Right lobe of liver (tissue), 6 donors: ENCODE measurements at regions not wholly inside any gene's neighbourhood (a gene's known extent, or its start where the extent isn't known, plus 50 kb on each side); places are given as distances from the start of the nearest gene placed in this dataset.

Experiments
- ATAC-seq, 4 donors: fragments of 200-7000 bp; cut with Tn5 transposase; one replicate each; pipeline ENCODE4 v1.9.1; 2020; ENCODE audit warnings: mild to moderate bottlenecking in 4 of 4, moderate library complexity in 4 of 4
- DNase-seq, 3 donors: peaks; one replicate each; pipeline ENCODE4 v3.0.0-alpha.2; 2020
- H3K27ac ChIP-seq, 3 donors: fragments of 200-600 bp; one replicate each; pipeline ENCODE4 v1.8.0; 2022
- H3K27me3 ChIP-seq, 2 donors: fragments of 200-600 bp; one replicate each; pipeline ENCODE4 v1.8.0; 2022
- H3K36me3 ChIP-seq, 4 donors: fragments of 200-600 bp; sonication (generic) in 1 of 4; one replicate each; pipeline versions ENCODE4 v1.5.1 to v1.8.0; 2017 to 2022; ENCODE audit warnings: control low read depth in 1 of 4
- H3K4me1 ChIP-seq, 4 donors: fragments of 200-600 bp; sonication (generic) in 1 of 4; one replicate each; pipeline versions ENCODE4 v1.5.1 to v1.8.0; 2017 to 2022; ENCODE audit warnings: control low read depth in 1 of 4
- H3K4me3 ChIP-seq, 3 donors: fragments of 200-600 bp; one replicate each; pipeline ENCODE4 v1.8.0; 2022
- H3K9me3 ChIP-seq, 4 donors: fragments of 200-600 bp; sonication (generic) in 1 of 4; one replicate each; pipeline versions ENCODE4 v1.5.1 to v1.8.0; 2017 to 2022; ENCODE audit warnings: control low read depth in 1 of 4
- CTCF ChIP-seq, 4 donors: fragments of 200-600 bp in 3 of 4; fragments of 450-650 bp in 1 of 4; IDR thresholded peaks; one replicate each; pipeline versions ENCODE4 v1.5.1 to v1.8.0; 2016 to 2022; ENCODE audit warnings: antibody characterized with exemption in 4 of 4, mild to moderate bottlenecking in 2 of 4
- POLR2A ChIP-seq: fragments of 450-650 bp; IDR thresholded peaks from one replicate; pipeline ENCODE4 v1.6.1; 2017; ENCODE audit warnings: antibody characterized with exemption, mild to moderate bottlenecking
- WGBS: methylation state at CpG from one replicate; pipeline ENCODE4 v1.1.6; 2018; ENCODE audit warnings: low coverage, low lambda C conversion rate; ENCODE audit not compliant: insufficient coverage; ENCODE audit errors: missing lambda C conversion rate; 5-methylcytosine and 5-hydroxymethylcytosine counted together
- intact Hi-C, 2 donors: fragments of 100-400 bp; cut with DNase I; formaldehyde crosslinking; loops; one replicate each; pipeline versions ENCODE4 v1.11.2 to v1.14.1; 2022
- donor health status: DM: no; HTN: yes; CAD: no.
- donor health status: DM: no; HTN: no; CAD: no.
- donor health status: DM: no; HTN: no; CAD: no.
- donor health status: DM: no; HTN: yes; CAD: no.
- donor health status: DM: no; HTN: yes; CAD: no.

- Histone ChIP-seq H3K36me3 (no peaks in the 10 kb centered on the region), H3K27me3 (no peaks in the 10 kb centered on the region), H3K9me3 (no peaks in the 10 kb centered on the region), H3K4me3 (no peak overlapping the region), H3K4me1 (no peaks in the 10 kb centered on the region), H3K27ac (no peak overlapping the region)
- intact Hi-C loops = no loop called here
- no peak for DNase-seq
- ATAC-seq = no peak
- TF ChIP-seq CTCF (IDR thresholded peaks at IDR 0.05) (no peak), POLR2A (no peak)
- no CpG with 5 or more reads among the region's 1 CpG for WGBS
Observed at GRCh38 chr11:97740801-97741151, 1280.0 kb upstream of the CNTN5 start.

DNA sequence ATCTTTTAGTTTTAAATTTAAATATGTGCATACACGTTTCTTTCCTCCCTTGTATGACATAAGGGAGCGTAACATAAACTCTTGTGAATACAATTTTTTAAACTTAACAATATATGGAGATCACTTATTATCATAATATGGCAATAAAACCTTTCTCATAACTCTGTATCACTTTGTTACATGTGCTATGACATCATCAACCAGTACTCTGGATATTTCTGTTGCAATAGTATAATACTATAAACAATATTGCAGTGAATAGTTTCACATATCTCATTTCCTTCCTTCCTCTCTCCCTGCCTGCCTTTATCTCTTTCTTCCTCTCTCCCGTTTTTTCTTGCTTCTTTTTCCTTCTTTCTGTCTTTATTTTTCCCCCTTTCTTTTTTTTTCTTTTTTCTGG, 1278.0 kb upstream of the CNTN5 start:
- no peak for DNase-seq
- WGBS = 47% methylated on average over 3 of the region's 3 CpGs
- Histone ChIP-seq H3K36me3 (no peaks in the 10 kb centered on the region), H3K4me1 (no peaks in the 10 kb centered on the region), H3K4me3 (no peak overlapping the region), H3K27me3 (no peaks in the 10 kb centered on the region), H3K27ac (no peak overlapping the region), H3K9me3 (no peaks in the 10 kb centered on the region)
- no peak for ATAC-seq
- intact Hi-C loops = no loop called here
- TF ChIP-seq CTCF (IDR thresholded peaks at IDR 0.05) (no peak), POLR2A (no peak)

- Histone ChIP-seq H3K4me3 (no peak overlapping the region), H3K27ac (no peak overlapping the region), H3K36me3 (no peaks in the 10 kb centered on the region), H3K27me3 (no peaks in the 10 kb centered on the region), H3K9me3 (no peaks in the 10 kb centered on the region), H3K4me1 (no peaks in the 10 kb centered on the region)
- no peak for TF ChIP-seq CTCF (IDR thresholded peaks at IDR 0.05)
- no peak for TF ChIP-seq POLR2A
- no peak for ATAC-seq
- intact Hi-C loops = no loop called here
- 55% methylated on average over 3 of the region's 3 CpGs for WGBS
- DNase-seq = no peak
Observed at GRCh38 chr11:97743205-97743742, 1277.5 kb upstream of the CNTN5 start.

DNA sequence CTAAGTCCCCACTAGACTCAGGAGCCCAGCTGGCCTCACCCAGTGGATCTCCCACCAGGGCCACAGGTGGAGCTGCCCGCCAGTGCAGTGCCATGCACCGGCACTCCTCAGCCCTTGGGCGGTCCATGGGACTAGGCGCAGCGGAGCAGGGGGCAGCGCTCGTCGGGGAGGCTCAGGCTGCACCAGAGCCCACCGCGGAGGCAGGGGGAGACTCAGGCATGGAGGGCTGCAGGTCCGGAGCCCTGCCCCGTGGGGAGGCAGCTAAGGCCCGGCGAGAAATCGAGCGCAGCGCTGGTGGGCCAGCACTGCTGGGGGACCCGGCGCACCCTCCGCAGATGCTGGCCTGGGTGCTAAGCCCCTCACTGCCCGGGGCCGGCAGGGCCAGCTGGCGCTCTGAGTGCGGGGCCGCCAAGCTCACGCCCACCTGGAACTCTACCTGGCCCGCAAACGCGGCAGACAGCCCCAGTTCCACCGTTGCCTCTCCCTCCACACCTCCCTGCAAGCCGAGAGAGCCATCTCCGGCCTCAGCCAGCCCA, 1275.2 kb upstream of the CNTN5 start:
- TF ChIP-seq CTCF (IDR thresholded peaks at IDR 0.05) (no peak), POLR2A (no peak)
- H3K9me3 ChIP-seq = no peaks in the 10 kb centered on the region
- DNase-seq (no peak), ATAC-seq (no peak)
- intact Hi-C loops = no loop called here
- no peaks in the 10 kb centered on the region for H3K36me3 ChIP-seq
- H3K27ac ChIP-seq = no peak overlapping the region
- H3K4me3 ChIP-seq = no peak overlapping the region
- WGBS = 80% methylated on average over 1 of the region's 32 CpGs
- H3K27me3 ChIP-seq = no peaks in the 10 kb centered on the region
- no peaks in the 10 kb centered on the region for H3K4me1 ChIP-seq

DNA sequence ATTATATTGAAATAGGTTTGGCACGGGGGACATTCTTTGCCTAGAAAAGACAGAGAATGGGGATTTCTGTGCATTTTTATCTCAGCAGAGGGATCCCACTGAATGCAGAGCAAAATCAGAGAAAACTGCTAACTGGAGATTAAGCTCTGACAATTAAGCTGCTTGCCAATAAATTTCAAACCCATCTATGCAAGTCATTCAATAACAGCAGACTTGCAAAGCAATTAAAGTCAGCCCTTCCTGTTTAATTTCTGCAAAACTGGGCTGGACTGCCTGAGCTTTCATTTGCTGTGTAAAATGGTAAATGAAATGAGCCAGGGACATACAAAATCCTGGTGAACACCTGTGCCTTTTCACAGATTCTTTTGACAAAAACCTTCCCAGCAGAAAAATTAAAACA, 1273.9 kb upstream of the CNTN5 start:
- intact Hi-C loops = no loop called here
- Histone ChIP-seq H3K36me3 (no peaks in the 10 kb centered on the region), H3K9me3 (no peaks in the 10 kb centered on the region), H3K27me3 (no peaks in the 10 kb centered on the region), H3K27ac (no peak overlapping the region), H3K4me1 (no peaks in the 10 kb centered on the region), H3K4me3 (no peak overlapping the region)
- WGBS = 8% methylated on average over 1 of the region's 1 CpG
- DNase-seq (no peak), ATAC-seq (no peak)
- TF ChIP-seq CTCF (IDR thresholded peaks at IDR 0.05) (no peak), POLR2A (no peak)
